Stimulated activated CD8-positive, alpha-beta memory T cell treated with anti-CD3 and anti-CD28 coated beads, Interleukin-12 subunit alpha, Interleukin-12 subunit beta, amount 100 ng/mL, for 1 hour (primary cell): ENCODE measurements at regions not wholly inside any gene's neighbourhood (a gene's known extent, or its start where the extent isn't known, plus 50 kb on each side); places are given as distances from the start of the nearest gene placed in this dataset.

Experiments used
- DNase-seq: peaks from one replicate; pipeline ENCODE4 v3.0.0-alpha.2; 2020; ENCODE audit warnings: low read depth

DNA sequence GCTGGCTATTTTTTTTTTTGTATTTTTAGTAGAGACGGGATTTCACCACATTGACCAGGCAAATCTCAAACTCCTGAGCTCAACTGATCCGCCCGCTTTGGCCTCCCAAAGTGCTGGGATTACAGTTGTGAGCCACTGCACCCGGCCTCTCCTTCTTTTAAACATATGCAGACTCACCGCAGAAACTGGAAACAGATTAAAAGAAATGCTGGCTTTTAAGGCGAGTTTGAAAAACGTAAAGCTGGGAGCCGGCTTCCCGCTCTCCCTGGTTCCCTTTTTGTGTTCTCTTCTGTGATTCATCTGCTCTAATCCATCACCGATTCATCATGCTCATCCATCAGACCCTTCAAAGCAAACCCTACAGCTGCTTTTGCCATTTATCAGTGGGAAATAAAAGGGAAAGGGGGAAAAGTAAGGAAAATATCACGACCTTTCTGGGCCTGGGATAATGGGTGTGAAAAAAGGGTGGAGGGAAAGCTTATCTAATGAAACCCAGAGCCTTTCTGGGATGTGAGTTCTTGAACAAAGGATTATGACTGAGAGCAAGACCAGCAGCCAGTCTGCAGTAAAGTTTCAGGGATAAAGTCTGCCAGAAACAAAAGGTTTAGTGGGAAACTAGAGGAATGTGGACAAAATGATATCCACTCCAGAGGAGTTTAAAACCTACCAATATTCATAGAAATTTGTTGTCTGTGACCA is 92.3 kb upstream of the LRIG1 start:
- DNase-seq = no peak

GRCh38 chr3:66593978-66594377 is 93.2 kb upstream of the LRIG1 start:
- DNase-seq = no peak

- DNase-seq = no peak
These were observed 96.6 kb upstream of the LRIG1 start for GRCh38 chr3:66597308-66597863.

- DNase-seq = no peak
These were observed 97.3 kb upstream of the LRIG1 start for GRCh38 chr3:66598168-66598567.

DNA sequence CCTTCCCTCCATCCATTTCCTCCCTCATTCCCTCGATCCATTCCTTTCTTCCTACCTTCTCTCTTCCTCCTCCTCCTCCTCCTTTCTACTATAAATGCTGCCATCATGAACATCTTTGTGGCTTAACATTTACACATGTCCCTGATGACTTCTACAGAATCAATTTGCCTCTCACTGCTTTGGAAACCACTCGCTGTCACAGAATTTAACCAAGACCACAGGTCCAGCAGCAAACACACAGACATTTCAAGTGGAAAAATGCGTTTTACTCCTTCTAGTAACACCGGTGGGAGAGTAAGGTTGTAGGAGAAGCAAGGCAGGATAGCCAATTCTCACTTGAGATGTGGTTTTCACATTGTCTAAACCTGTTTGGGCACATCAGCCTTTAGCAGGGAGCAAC is 101.4 kb upstream of the LRIG1 start:
- DNase-seq = no peak

DNA sequence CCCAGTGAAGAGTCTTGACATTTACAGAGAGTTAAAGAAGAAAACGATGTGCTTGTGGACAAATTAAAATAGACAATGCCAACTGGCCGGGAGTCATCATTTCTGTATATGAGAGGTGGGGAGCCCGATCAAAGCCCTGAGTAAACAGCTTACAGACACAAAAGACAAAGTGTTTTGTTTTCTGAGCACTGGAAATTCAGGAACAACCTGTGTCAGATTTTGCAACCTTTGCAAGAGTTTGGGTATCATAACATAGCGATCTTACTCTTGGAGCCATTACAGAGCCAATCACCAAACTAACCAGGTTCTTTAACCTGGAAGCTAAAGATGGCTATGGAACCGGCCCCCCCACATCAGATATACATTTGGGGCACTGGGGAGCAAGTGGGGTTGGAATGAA is 101.9 kb upstream of the LRIG1 start:
- no peak for DNase-seq

DNA sequence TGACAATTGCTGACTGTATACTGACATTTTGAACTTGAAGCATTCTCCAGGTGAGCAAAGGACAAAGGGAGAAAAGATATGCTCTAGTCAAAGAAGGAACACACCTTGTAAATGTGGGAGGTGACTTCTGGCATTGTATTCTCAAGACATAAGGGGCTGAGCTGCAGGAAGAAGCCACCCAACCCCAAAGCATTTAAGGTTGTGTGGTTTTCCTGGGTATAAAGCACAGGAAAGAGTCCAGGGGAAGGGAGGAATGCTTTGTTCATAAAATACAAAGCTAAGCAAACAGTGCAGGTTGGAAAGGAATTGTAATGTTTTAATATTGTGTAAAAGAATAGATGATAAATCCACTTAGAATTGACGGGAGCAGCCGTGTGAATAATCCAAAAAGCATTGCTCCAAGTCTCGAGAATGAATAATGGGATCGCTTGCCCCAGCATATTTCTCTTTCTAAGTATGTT is 102.4 kb upstream of the LRIG1 start:
- DNase-seq = no peak

GRCh38 chr3:66604481-66604880 is 103.7 kb upstream of the LRIG1 start:
- no peak for DNase-seq

DNA sequence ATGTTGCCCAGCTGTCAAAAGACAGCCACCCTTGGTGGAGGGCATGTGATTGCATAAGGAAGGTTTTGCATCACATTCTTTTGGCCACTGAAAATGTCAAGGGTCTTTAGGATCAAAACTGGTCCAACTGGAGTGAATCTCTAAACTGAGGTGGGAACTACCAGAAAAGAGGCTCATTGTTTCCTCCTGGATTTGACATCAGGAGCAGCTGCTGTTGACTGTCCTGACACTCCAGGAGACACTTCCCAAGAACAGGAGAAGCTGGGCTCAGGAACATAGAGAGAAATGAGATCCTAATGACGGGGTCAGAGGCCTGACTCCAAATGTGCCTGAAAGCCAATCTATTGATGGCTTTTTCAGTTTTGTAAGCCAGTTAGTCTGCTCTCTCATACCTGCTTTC is 105.3 kb upstream of the LRIG1 start:
- no peak for DNase-seq

GRCh38 chr3:66606868-66607267 is 106.0 kb upstream of the LRIG1 start:
- no peak for DNase-seq

GRCh38 chr3:66609660-66610561 is 109.1 kb upstream of the LRIG1 start:
- DNase-seq = no peak

DNA sequence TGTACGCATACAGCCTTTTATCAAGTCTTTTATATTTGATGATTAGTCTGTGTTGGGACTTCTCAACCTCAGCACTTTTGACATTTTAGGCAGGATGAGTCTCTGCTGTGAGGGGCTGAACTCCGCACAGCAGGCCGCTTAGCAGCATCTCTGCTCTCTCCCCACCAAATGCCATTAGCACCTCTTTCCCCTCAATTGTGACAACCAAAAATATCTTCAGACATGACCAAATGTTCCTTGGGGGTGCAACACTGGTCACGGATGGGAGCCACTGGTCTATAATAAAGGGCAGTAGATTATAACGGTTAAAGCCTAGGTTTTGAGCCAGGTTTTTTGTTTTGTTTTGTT is 109.7 kb upstream of the LRIG1 start:
- no peak for DNase-seq

GRCh38 chr3:66615643-66616301 is 115.0 kb upstream of the LRIG1 start:
- DNase-seq = no peak

GRCh38 chr3:66617351-66617750 is 116.5 kb upstream of the LRIG1 start:
- no peak for DNase-seq

GRCh38 chr3:66618066-66618465 is 117.2 kb upstream of the LRIG1 start:
- no peak for DNase-seq

DNA sequence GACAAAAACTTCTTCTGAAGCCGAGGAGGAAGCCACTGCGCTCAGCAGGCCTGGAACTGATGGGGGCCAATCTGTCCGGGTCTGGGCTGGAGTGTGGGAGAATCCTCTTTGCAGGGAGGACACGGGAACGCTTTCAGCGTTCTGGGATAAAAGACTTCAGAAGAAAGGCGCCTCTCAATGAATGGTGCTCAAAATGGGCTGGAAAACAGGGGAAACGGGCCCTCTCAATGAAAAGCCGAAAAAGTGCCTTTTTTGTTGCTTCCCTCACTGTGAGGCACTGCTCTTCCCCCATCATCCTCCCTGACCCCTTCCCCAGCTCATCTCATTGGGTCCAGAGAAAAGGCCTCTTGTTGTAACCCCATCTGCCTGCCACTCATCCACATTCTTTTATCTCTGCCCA is 119.5 kb upstream of the LRIG1 start:
- no peak for DNase-seq

GRCh38 chr3:66622756-66623457 is 122.1 kb upstream of the LRIG1 start:
- no peak for DNase-seq

DNA sequence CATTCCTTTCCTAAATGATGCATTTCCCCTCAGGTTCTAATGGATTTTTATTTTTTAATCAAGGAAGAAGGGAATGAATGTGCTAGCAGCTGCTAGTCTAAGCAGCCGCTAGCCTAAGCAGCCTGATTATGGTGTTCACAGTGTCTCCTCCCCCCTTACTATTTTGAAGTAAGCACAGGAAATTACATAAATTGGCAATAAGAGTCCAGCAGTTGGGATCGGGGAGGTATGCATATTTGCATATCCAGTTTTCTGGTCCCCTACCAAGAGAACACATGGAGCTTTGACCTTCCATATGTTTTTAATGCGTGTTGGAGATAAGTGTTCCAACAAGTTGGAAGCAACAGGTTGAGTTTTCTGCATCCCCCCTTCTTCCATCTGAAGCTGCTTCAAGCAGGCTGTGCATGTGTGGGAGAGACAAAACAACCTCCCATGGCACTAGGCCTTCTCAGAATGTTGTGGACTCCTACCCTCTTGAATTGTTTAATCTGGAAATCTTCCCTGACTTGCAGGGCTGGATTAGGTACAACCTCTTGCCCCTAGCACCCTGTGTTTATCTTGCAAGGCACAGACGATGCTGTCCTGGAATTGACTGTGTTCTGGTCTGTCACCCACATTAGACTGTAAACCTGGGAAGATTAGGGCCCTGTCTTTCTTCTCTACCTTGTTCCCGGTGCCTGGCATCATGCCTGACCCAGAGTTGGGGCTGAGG is 124.8 kb upstream of the LRIG1 start:
- DNase-seq = no peak

DNA sequence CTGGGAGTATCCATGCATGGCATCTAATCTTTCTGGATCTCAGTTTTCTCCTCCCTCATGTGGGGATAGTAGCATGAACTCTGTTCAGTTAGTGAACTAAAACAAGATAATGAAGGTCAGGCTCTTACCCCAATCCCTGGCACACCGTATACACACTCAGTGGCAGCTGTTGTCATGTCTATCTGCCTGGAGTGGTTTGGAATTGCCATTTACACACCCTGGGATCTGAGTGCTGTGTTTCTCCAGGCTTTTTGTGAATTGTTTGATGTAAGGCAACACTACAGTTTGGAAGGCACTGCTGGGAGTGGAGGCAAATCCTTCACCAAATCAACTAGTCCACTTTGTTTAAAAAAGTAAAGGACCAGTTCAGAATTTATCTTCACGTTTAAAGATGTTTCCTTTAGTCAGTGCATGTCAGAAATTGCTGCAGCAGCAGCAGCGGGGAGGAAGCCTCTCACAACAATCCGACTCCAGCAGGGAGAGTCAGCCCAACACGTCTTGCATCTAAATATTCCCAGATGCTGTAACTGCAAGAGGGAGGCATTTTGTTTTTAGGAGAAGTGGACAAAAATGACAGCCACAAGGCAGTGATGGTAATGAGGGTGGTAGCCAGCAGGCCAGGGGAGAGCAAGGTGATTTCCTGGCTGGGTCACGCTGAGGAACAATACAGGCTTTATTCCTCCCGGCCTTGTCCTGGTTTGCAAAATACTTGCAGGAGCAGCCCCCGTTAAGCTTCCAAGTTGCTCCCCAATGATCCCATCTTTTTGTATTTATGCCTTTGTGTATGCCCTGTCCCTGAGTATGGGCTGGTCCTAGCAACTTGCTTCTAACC is 128.5 kb upstream of the LRIG1 start:
- DNase-seq = no peak

DNA sequence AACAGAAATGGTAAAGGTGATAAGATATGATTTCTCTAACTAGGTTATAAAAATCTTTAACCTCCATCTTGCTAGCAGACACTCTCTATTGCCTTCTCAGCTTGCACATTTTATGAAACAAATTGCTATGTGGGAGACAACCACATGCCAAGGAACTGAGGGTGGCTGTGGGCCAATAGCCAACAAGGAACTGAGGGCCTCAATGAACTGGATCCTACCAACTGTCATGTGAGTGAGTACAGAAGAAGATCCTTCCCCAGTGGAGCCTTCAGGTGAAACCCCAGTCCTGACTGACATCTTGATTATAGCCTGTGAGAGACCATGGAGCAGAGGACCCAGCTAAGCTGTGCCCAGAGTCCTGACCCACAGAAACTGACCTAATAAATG is 129.2 kb upstream of the LRIG1 start:
- no peak for DNase-seq
